ENCODE measurements at regions not wholly inside any gene's neighbourhood (a gene's known extent, or its start where the extent isn't known, plus 50 kb on each side); places are given as distances from the start of the nearest gene placed in this dataset.

- Histone ChIP-seq H3K27me3 (no peaks in the 10 kb centered on the region), H3K4me3 (no peak overlapping the region), H3K4me2 (no peak overlapping the region), H3K9me2 (replicated peaks; ENCODE audit: insufficient read depth) (no peaks in the 10 kb centered on the region), H3K79me2 (no peaks in the 10 kb centered on the region), H3K27ac (peak overlapping the region; percentile 3), H3K9me3 (ENCODE audit: low read depth) (no peaks in the 10 kb centered on the region), H3K4me1 (ENCODE audit: insufficient read depth) (no peaks in the 10 kb centered on the region), H3K36me3 (replicated peaks; ENCODE audit: insufficient read depth, low read depth) (no peaks in the 10 kb centered on the region), H2AFZ (no peak overlapping the region), H4K20me1 (ENCODE audit: insufficient read depth, poor library complexity, severe bottlenecking) (no peaks in the 10 kb centered on the region)
- 77% methylated on average over 10 of the region's 10 CpGs for WGBS (ENCODE audit: low lambda C conversion rate, missing lambda C conversion rate)
- no peak for DNase-seq (ENCODE audit: low spot score)
- TF ChIP-seq, protein P1, sequence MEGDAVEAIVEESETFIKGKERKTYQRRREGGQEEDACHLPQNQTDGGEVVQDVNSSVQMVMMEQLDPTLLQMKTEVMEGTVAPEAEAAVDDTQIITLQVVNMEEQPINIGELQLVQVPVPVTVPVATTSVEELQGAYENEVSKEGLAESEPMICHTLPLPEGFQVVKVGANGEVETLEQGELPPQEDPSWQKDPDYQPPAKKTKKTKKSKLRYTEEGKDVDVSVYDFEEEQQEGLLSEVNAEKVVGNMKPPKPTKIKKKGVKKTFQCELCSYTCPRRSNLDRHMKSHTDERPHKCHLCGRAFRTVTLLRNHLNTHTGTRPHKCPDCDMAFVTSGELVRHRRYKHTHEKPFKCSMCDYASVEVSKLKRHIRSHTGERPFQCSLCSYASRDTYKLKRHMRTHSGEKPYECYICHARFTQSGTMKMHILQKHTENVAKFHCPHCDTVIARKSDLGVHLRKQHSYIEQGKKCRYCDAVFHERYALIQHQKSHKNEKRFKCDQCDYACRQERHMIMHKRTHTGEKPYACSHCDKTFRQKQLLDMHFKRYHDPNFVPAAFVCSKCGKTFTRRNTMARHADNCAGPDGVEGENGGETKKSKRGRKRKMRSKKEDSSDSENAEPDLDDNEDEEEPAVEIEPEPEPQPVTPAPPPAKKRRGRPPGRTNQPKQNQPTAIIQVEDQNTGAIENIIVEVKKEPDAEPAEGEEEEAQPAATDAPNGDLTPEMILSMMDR (IDR thresholded peaks at IDR 0.05; ENCODE audit: poor library complexity), result no peak
- TF ChIP-seq EZH2phosphoT487 (IDR thresholded peaks at IDR 0.05; ENCODE audit: low read depth, severe bottlenecking, unreplicated experiment) (no peak), EZH2 (IDR thresholded peaks at IDR 0.05; ENCODE audit: borderline replicate concordance) (no peak)
These were observed 578.7 kb downstream of the DIAPH3 start for GRCh38 chr13:59584761-59585670.

GRCh38 chr13:59587030-59587429 is 576.7 kb downstream of the DIAPH3 start:
- TF ChIP-seq, protein P1 (IDR thresholded peaks at IDR 0.05; ENCODE audit: poor library complexity), result no peak
- TF ChIP-seq EZH2 (IDR thresholded peaks at IDR 0.05; ENCODE audit: borderline replicate concordance) (no peak), EZH2phosphoT487 (IDR thresholded peaks at IDR 0.05; ENCODE audit: low read depth, severe bottlenecking, unreplicated experiment) (no peak)
- no peak for DNase-seq (ENCODE audit: low spot score)
- H3K9me2 ChIP-seq (replicated peaks; ENCODE audit: insufficient read depth), result no peaks in the 10 kb centered on the region
- no peaks in the 10 kb centered on the region for H4K20me1 ChIP-seq (ENCODE audit: insufficient read depth, poor library complexity, severe bottlenecking)
- no peaks in the 10 kb centered on the region for H3K9me3 ChIP-seq (ENCODE audit: low read depth)
- H3K27me3 ChIP-seq, result no peaks in the 10 kb centered on the region
- H3K27ac ChIP-seq, result no peak overlapping the region
- H2AFZ ChIP-seq, result no peak overlapping the region
- WGBS (ENCODE audit: low lambda C conversion rate, missing lambda C conversion rate), result 58% methylated on average over 3 of the region's 3 CpGs
- no peak overlapping the region for H3K4me3 ChIP-seq
- no peak overlapping the region for H3K4me2 ChIP-seq
- no peaks in the 10 kb centered on the region for H3K79me2 ChIP-seq
- H3K4me1 ChIP-seq (ENCODE audit: insufficient read depth), result no peaks in the 10 kb centered on the region
- no peaks in the 10 kb centered on the region for H3K36me3 ChIP-seq (replicated peaks; ENCODE audit: insufficient read depth, low read depth)

- no peaks in the 10 kb centered on the region for H3K36me3 ChIP-seq (replicated peaks; ENCODE audit: insufficient read depth, low read depth)
- H3K27ac ChIP-seq, result no peak overlapping the region
- DNase-seq (ENCODE audit: low spot score), result no peak
- TF ChIP-seq EZH2 (IDR thresholded peaks at IDR 0.05; ENCODE audit: borderline replicate concordance) (no peak), EZH2phosphoT487 (IDR thresholded peaks at IDR 0.05; ENCODE audit: low read depth, severe bottlenecking, unreplicated experiment) (no peak)
- TF ChIP-seq, protein P1 (IDR thresholded peaks at IDR 0.05; ENCODE audit: poor library complexity), result no peak
- no peaks in the 10 kb centered on the region for H3K27me3 ChIP-seq
- no peak overlapping the region for H3K4me2 ChIP-seq
- H4K20me1 ChIP-seq (ENCODE audit: insufficient read depth, poor library complexity, severe bottlenecking), result no peaks in the 10 kb centered on the region
- H3K4me1 ChIP-seq (ENCODE audit: insufficient read depth), result no peaks in the 10 kb centered on the region
- no peaks in the 10 kb centered on the region for H3K9me3 ChIP-seq (ENCODE audit: low read depth)
- H3K9me2 ChIP-seq (replicated peaks; ENCODE audit: insufficient read depth), result no peaks in the 10 kb centered on the region
- no peak overlapping the region for H2AFZ ChIP-seq
- no peak overlapping the region for H3K4me3 ChIP-seq
- 71% methylated on average over 1 of the region's 1 CpG for WGBS (ENCODE audit: low lambda C conversion rate, missing lambda C conversion rate)
- H3K79me2 ChIP-seq, result no peaks in the 10 kb centered on the region
These were observed 575.6 kb downstream of the DIAPH3 start for GRCh38 chr13:59587971-59588716.

All from hepatocyte (in vitro differentiated cells).